ENCODE measurements at regions not wholly inside any gene's neighbourhood (a gene's known extent, or its start where the extent isn't known, plus 50 kb on each side); places are given as distances from the start of the nearest gene placed in this dataset.
"Not testable (repeated sequence)": the region's sequence is repeated elsewhere in the genome, so short reads cannot be mapped to it uniquely, and the experiment has no call there.

DNA sequence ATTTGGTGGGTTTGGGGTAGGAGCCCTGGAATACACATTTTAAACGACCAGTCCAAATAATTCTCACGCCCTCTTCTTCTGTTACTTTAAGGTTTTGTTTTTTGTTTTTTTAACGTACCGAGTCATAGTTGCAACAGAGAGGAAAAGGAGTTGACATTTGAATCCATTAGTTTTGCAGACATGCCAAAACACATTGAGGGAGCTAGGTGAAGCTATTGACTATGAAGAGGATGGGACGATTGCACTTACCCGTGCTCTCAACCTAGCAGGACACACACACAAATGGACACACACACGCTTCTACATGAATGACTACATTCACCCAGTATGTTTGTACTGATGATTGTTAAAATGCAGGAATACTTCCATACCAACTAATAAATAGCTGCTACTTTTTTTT is 54.3 kb upstream of the CIT start:
- TF ChIP-seq CTCF (conservative IDR thresholded peaks at IDR 0.05; ENCODE audit: control insufficient read depth, insufficient read depth, low read depth, low read length): no peak
- H3K4me3 ChIP-seq (ENCODE audit: control insufficient read depth, low read depth, low read length): no peak overlapping the region
- DNase-seq (ENCODE audit: low read depth): no peak

DNA sequence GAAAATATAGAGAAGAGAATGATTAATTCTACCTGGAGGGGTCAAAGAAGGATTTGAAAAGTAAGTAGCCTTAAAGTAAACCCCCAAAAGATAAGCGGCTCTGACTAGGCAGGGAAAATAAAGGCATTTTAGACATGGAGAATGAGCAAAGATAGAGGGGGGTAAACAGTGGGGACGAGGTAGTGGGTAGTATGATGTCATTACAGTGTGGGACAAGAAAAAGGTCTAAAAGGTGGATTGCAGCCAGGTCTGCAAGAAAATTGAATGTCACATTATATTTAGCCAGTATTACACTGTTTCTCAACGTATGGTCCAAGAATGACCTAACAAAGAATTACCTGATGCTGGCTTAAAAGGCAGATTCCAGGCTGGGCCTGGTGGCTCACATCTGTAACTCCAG is 55.8 kb upstream of the CIT start:
- DNase-seq (ENCODE audit: low read depth): no peak
- no peak for TF ChIP-seq CTCF (conservative IDR thresholded peaks at IDR 0.05; ENCODE audit: control insufficient read depth, insufficient read depth, low read depth, low read length)
- no peak overlapping the region for H3K4me3 ChIP-seq (ENCODE audit: control insufficient read depth, low read depth, low read length)

DNA sequence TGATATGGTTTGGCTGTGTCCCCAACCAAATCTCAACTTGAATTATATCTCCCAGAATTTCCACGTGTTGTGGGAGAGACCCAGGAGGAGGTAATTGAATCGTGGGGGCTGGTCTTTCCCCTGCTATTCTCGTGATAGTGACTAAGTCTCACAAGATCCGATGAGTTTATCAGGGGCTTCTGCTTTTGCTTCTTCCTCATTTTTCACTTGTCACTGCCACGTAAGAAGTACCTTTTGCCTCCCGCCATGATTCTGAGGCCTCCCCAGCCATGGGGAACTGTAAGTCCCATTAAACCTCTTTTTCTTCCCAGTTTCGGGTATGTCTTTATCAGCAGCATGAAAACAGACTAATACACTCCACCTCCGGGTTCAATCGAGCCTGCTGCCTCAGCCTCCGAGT is 54.3 kb upstream of the BICDL1 start:
- not testable (repeated sequence) for H3K4me3 ChIP-seq (ENCODE audit: control insufficient read depth, low read depth, low read length); DNase-seq (ENCODE audit: low read depth)

DNA sequence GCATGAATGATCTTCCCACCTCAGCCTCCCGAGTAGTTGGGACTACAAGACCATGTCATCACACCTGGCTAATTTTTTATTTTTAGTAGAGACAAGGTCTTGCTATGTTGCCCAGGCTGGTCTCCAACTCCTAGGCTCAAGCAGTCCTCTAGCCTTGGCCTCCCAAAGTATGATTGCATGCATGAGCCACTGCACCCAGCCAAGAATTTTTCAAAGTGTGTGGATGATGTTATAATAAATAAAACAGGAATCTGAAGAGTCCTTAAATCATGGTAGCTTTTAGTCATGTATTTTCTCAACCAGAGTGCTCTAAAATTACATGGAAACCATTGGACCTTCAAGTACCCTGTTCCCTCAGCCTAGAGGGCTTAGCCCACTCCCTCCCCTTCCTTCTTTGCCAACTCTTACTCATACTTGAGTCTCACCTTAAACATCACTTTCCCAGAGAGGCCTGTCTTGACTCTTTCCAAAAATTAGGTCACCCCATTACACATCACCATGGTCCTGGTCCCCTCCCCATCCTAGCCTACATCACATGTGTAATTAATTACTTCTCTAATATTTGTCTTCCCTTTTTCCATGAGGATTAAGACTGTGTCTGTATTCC is 52.2 kb upstream of the BICDL1 start:
- DNase-seq (ENCODE audit: low read depth): peak; percentile 19
- TF ChIP-seq CTCF (conservative IDR thresholded peaks at IDR 0.05; ENCODE audit: control insufficient read depth, insufficient read depth, low read depth, low read length): no peak
- no peak overlapping the region for H3K4me3 ChIP-seq (ENCODE audit: control insufficient read depth, low read depth, low read length)

- DNase-seq (ENCODE audit: low read depth): peak; percentile 64
- TF ChIP-seq CTCF (conservative IDR thresholded peaks at IDR 0.05; ENCODE audit: control insufficient read depth, insufficient read depth, low read depth, low read length): peak; percentile 89
- H3K4me3 ChIP-seq (ENCODE audit: control insufficient read depth, low read depth, low read length): no peak overlapping the region
Measured at GRCh38 chr12:119938049-119938667, 50.9 kb upstream of the BICDL1 start.
